ENCODE measurements at regions not wholly inside any gene's neighbourhood (a gene's known extent, or its start where the extent isn't known, plus 50 kb on each side); places are given as distances from the start of the nearest gene placed in this dataset.

- DNase-seq (ENCODE audit: missing footprints) (no peak), ATAC-seq (no peak)
- intact Hi-C loops (cut with DNase I) = loop anchor here (5.0 kb wide), 1 partner anchor 37 kb away; no protein-coding TSS in a partner anchor
These were observed 96.6 kb upstream of the CIBAR2 start for GRCh38 chr16:85208643-85209520.

- peak; percentile 86 for DNase-seq (ENCODE audit: missing footprints)
- peak; percentile 43 for ATAC-seq
- intact Hi-C loops (cut with DNase I) = loop anchor here (5.0 kb wide), 1 partner anchor 37 kb away; no protein-coding TSS in a partner anchor
These were observed 97.4 kb upstream of the CIBAR2 start for GRCh38 chr16:85209526-85210121.

- no peak for DNase-seq (ENCODE audit: missing footprints)
- ATAC-seq = no peak
- intact Hi-C loops (cut with DNase I) = no loop called here
These were observed 98.3 kb upstream of the CIBAR2 start for GRCh38 chr16:85210423-85211169.

GRCh38 chr16:85211271-85211801, 99.1 kb upstream of the CIBAR2 start:
- intact Hi-C loops (cut with DNase I) = no loop called here
- ATAC-seq (no peak), DNase-seq (ENCODE audit: missing footprints) (no peak)

- DNase-seq (ENCODE audit: missing footprints) (peak; percentile 47), ATAC-seq (peak; percentile 26)
- intact Hi-C loops (cut with DNase I) = no loop called here
These were observed 101.8 kb upstream of the CIBAR2 start for GRCh38 chr16:85213926-85214675.

- intact Hi-C loops (cut with DNase I) = no loop called here
- ATAC-seq = no peak
These were observed 103.3 kb upstream of the CIBAR2 start for GRCh38 chr16:85215478-85216118.

GRCh38 chr16:85216522-85217375, 104.5 kb upstream of the CIBAR2 start:
- intact Hi-C loops (cut with DNase I) = no loop called here
- DNase-seq (ENCODE audit: missing footprints) (peak; percentile 11), ATAC-seq (no peak)

More at GRCh38 chr16:85215478-85216118, 103.3 kb upstream of the CIBAR2 start:
- peak; percentile 22 for DNase-seq (ENCODE audit: missing footprints)

- peak; percentile 77 for DNase-seq (ENCODE audit: missing footprints)
- intact Hi-C loops (cut with DNase I) = no loop called here
- ATAC-seq = peak; percentile 82
These were observed 108.0 kb upstream of the CIBAR2 start for GRCh38 chr16:85220125-85220839.

- no peak for DNase-seq (ENCODE audit: missing footprints)
- intact Hi-C loops (cut with DNase I) = no loop called here
- peak; percentile 11 for ATAC-seq
These were observed 108.9 kb upstream of the CIBAR2 start for GRCh38 chr16:85220964-85221731.

- no peak for DNase-seq (ENCODE audit: missing footprints)
- ATAC-seq = no peak
- intact Hi-C loops (cut with DNase I) = no loop called here
These were observed 109.5 kb upstream of the CIBAR2 start for GRCh38 chr16:85221771-85222154.

GRCh38 chr16:85222155-85222863, 110.0 kb upstream of the CIBAR2 start:
- no peak for DNase-seq (ENCODE audit: missing footprints)
- intact Hi-C loops (cut with DNase I) = no loop called here
- no peak for ATAC-seq

GRCh38 chr16:85225257-85225656, 113.0 kb upstream of the CIBAR2 start:
- ATAC-seq (no peak), DNase-seq (ENCODE audit: missing footprints) (no peak)
- intact Hi-C loops (cut with DNase I) = no loop called here

GRCh38 chr16:85225721-85226120, 113.4 kb upstream of the CIBAR2 start:
- intact Hi-C loops (cut with DNase I) = no loop called here
- no peak for DNase-seq (ENCODE audit: missing footprints)
- no peak for ATAC-seq

GRCh38 chr16:85227084-85227945, 115.0 kb upstream of the CIBAR2 start:
- DNase-seq (ENCODE audit: missing footprints) (no peak), ATAC-seq (no peak)
- intact Hi-C loops (cut with DNase I) = no loop called here

Measured in Right ventricle myocardium inferior (tissue), 1 donor.